ENCODE measurements at regions not wholly inside any gene's neighbourhood (a gene's known extent, or its start where the extent isn't known, plus 50 kb on each side); places are given as distances from the start of the nearest gene placed in this dataset.

GRCh38 chr2:34799556-34799955 lies 1200.5 kb upstream of the FAM98A start:
- TF ChIP-seq CTCF (IDR thresholded peaks at IDR 0.05) (no peak), ZNF232 (CRISPR knock-in tag; IDR thresholded peaks at IDR 0.05) (no peak), ZNF425 (CRISPR knock-in tag; conservative IDR thresholded peaks at IDR 0.05) (no peak), ATF1 (CRISPR knock-in tag; IDR thresholded peaks at IDR 0.05) (no peak), ETV6 (CRISPR knock-in tag; IDR thresholded peaks at IDR 0.05) (no peak), USF2 (CRISPR knock-in tag; IDR thresholded peaks at IDR 0.05) (no peak), MAX (CRISPR knock-in tag; IDR thresholded peaks at IDR 0.05) (no peak), ZNF416 (CRISPR knock-in tag; IDR thresholded peaks at IDR 0.05) (no peak), NR3C1 (CRISPR knock-in tag; conservative IDR thresholded peaks at IDR 0.05; ENCODE audit: low read depth) (no peak)

All from WTC11 (cell line).